IPS-18c (cell line): ENCODE measurements at regions not wholly inside any gene's neighbourhood (a gene's known extent, or its start where the extent isn't known, plus 50 kb on each side); places are given as distances from the start of the nearest gene placed in this dataset.

Source experiments
- H3K4me3 ChIP-seq: 2 replicates; pipeline ENCODE4 v1.7.0; 2013; ENCODE audit warnings: low read depth, mild to moderate bottlenecking, low read length, moderate library complexity; ENCODE audit not compliant: insufficient read depth
- H3K9me3 ChIP-seq: one replicate; pipeline ENCODE4 v1.6.1; 2013; ENCODE audit warnings: mild to moderate bottlenecking, low read length, moderate library complexity; ENCODE audit not compliant: control insufficient read depth, insufficient read depth

DNA sequence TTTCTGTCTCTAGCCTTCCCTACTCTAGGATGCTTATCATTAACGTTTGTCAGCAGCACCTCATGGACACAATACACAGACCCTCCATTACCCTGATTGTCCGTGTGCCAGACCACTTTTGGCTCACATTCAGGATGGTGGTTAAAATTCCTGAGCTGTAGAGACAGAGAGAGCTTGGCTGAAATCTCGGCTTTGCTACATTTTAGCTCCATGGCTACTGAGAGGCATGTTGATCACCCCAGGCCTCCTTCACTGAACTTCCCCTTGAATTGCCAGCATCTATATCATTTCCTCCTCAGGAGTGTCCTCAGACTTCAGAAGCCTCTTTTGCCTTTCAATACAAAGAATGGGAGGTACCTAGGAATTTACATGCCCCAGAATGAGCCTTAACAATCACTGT lies 104.7 kb upstream of the ISL1 start:
- Histone ChIP-seq H3K4me3 (no peak overlapping the region), H3K9me3 (no peaks in the 10 kb centered on the region)

DNA sequence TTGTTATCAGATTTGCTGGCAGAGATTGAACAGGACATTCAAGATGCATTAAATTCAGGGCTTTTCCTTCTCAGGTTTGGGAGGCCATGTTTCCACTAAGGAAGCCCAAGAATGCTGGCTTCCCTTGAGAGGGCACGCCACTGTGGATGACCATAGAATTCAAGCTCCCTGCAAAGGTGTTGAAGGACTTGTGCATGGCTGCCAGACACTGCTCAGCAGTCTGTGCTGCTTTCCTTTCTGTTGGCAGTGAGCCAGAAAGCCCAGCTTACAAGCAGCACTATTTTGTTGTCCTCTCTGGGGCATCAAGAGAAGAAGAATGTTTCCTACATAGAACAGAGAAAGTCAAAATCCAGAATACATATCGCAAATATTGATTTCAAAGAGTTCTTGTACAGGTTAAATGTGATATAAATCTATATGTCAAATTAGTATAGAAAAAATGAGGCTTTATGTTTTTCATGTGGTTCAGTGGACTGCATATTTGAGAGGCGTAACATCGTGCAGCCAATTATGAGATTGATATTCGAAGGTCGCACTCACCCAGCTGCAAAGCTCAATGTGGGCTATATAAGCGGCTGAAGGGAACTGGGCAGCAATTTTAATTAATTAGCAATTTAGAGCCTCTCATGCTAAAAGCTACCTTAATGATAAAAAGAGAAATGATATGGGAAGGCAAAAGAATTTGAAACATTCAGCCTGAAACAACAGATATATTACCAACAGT lies 103.1 kb upstream of the ISL1 start:
- H3K4me3 ChIP-seq: no peak overlapping the region
- H3K9me3 ChIP-seq: no peaks in the 10 kb centered on the region

DNA sequence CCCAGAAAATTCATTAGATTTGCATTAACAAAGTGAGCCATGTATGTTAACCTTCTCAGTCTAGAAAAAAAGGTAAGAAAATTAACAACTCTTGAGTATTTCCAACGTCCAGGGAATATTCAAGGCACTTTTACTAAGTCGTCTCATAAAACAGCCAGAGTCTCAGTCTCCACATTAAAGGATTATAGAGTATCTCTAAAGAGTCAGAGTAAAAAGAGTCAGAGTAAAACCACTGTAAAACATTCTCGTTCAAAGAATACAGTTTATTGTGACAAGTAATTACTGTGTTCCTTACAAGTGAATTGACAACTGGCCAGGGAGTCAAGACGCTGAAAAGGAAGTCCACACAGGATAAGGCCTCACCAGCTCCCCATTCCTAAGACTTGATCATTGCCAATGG lies 97.2 kb upstream of the ISL1 start:
- H3K4me3 ChIP-seq: no peak overlapping the region
- no peaks in the 10 kb centered on the region for H3K9me3 ChIP-seq

DNA sequence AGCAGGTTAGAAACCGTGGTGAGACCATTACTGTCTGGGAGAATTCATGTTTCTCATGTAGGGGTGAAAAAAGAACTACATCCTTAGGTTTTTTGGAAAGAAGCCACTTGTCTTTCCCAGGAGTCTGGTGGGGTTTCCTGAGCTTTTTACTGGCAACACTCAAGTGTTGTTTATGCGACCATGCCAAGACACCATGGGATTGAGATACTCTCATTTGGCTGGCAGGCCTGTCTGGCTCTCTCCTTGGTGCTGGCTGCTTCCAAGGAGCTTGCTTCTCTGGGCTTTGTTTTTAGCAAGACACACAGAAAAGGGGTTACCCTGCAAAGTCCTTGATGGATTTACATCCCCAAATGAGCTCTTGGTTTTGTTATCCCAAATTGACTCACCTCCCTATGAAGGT lies 80.9 kb upstream of the ISL1 start:
- H3K9me3 ChIP-seq: peaks cover 3% of the 10 kb centered on the region
- no peak overlapping the region for H3K4me3 ChIP-seq

DNA sequence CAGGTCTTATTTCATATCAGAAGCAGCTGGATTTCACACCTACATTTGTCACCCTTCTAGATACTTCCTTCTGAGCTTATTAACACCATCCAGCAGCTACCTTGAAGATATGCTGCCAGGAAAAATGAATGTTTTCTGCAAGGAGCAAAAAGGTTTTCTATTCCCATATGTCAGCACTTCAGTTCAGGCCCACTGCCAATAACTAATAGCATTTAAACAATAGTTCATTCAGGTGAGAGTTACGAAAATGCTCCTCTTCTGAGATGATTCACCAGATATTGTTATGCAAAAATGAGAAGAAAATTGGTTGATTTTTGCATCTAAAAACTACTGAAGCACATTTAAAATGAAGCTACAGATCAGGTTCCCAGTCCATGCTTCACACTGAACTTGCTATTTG lies 56.4 kb upstream of the ISL1 start:
- Histone ChIP-seq H3K9me3 (no peaks in the 10 kb centered on the region), H3K4me3 (no peak overlapping the region)
